Liver (tissue), 8 donors: ENCODE measurements at regions not wholly inside any gene's neighbourhood (a gene's known extent, or its start where the extent isn't known, plus 50 kb on each side); places are given as distances from the start of the nearest gene placed in this dataset.

Experiments used
- DNase-seq: peaks from one replicate; pipeline ENCODE4 v3.0.0-alpha.2; 2017; ENCODE audit warnings: low spot score
- H3K27ac ChIP-seq, 2 donors: one replicate each; pipeline ENCODE4 v1.7.0; 2013; ENCODE audit warnings: inconsistent platforms in 2 of 2, low read length in 2 of 2, control low read depth in 1 of 2, low read depth in 1 of 2, mild to moderate bottlenecking in 1 of 2
- H3K27me3 ChIP-seq, 4 donors: one replicate each; pipeline versions ENCODE4 v1.6.1 to v1.7.0; 2013; ENCODE audit warnings: low read length in 3 of 4, inconsistent platforms in 1 of 4, mild to moderate bottlenecking in 1 of 4, moderate library complexity in 1 of 4; ENCODE audit not compliant: control insufficient read depth in 4 of 4, insufficient read depth in 4 of 4
- H3K36me3 ChIP-seq, 4 donors: one replicate each; pipeline versions ENCODE4 v1.6.1 to v1.7.0; 2013; ENCODE audit warnings: low read length in 3 of 4, mild to moderate bottlenecking in 3 of 4, low read depth in 1 of 4, moderate library complexity in 1 of 4; ENCODE audit not compliant: control insufficient read depth in 4 of 4, insufficient read depth in 3 of 4
- H3K4me1 ChIP-seq, 4 donors: one replicate each; pipeline versions ENCODE4 v1.6.1 to v1.7.0; 2013; ENCODE audit warnings: low read length in 3 of 4, mild to moderate bottlenecking in 3 of 4, moderate library complexity in 1 of 4; ENCODE audit not compliant: control insufficient read depth in 4 of 4, insufficient read depth in 4 of 4
- H3K4me3 ChIP-seq, 3 donors: one replicate each; pipeline versions ENCODE4 v1.6.1 to v1.7.0; 2013; ENCODE audit warnings: low read length in 3 of 3, control low read depth in 1 of 3, low read depth in 1 of 3, mild to moderate bottlenecking in 1 of 3
- H3K9ac ChIP-seq, 2 donors: one replicate each; pipeline ENCODE4 v1.7.0; 2013; ENCODE audit warnings: low read length in 2 of 2, mild to moderate bottlenecking in 2 of 2, moderate library complexity in 2 of 2, control low read depth in 1 of 2, low read depth in 1 of 2
- H3K9me3 ChIP-seq, 4 donors: one replicate each; pipeline versions ENCODE4 v1.6.1 to v1.7.0; 2013; ENCODE audit warnings: low read length in 3 of 4; ENCODE audit not compliant: control insufficient read depth in 4 of 4
- ATF3 ChIP-seq: IDR thresholded peaks from 2 replicates; pipeline ENCODE4 v1.6.1; 2016; ENCODE audit warnings: antibody characterized with exemption
- CTCF ChIP-seq: fragments of 150-350 bp; IDR thresholded peaks from 2 replicates; pipeline ENCODE4 v1.5.1; 2017; ENCODE audit warnings: improper control_type of control experiment, low read depth, low read length; ENCODE audit not compliant: missing input control
- FOXA1 ChIP-seq: IDR thresholded peaks from 2 replicates; pipeline ENCODE4 v1.6.1; 2016; ENCODE audit warnings: antibody characterized with exemption
- FOXA2 ChIP-seq: IDR thresholded peaks from 2 replicates; pipeline ENCODE4 v1.6.1; 2016; ENCODE audit warnings: antibody characterized with exemption
- GABPA ChIP-seq, 2 donors: IDR thresholded peaks in 1 of 2; conservative IDR thresholded peaks in 1 of 2; 2 replicates each; pipeline ENCODE4 v1.6.1; 2016; ENCODE audit warnings: antibody characterized with exemption in 2 of 2, mild to moderate bottlenecking in 1 of 2, moderate library complexity in 1 of 2
- HNF4A ChIP-seq, 2 donors: conservative IDR thresholded peaks; 2 replicates each; pipeline ENCODE4 v1.6.1; 2016; ENCODE audit warnings: antibody characterized with exemption in 2 of 2, mild to moderate bottlenecking in 2 of 2
- HNF4G ChIP-seq: IDR thresholded peaks from 2 replicates; pipeline ENCODE4 v1.6.1; 2016; ENCODE audit warnings: antibody characterized with exemption
- JUND ChIP-seq, 2 donors: IDR thresholded peaks; 2 replicates each; pipeline ENCODE4 v1.6.1; 2016; ENCODE audit warnings: antibody characterized with exemption in 2 of 2
- MAX ChIP-seq: IDR thresholded peaks from 2 replicates; pipeline ENCODE4 v1.6.1; 2016; ENCODE audit warnings: antibody characterized with exemption
- NR2F2 ChIP-seq: IDR thresholded peaks from 2 replicates; pipeline ENCODE4 v1.6.1; 2016; ENCODE audit warnings: antibody characterized with exemption
- REST ChIP-seq: IDR thresholded peaks from 2 replicates; pipeline ENCODE4 v1.6.1; 2016; ENCODE audit warnings: antibody characterized with exemption, mild to moderate bottlenecking
- RXRA ChIP-seq, 2 donors: IDR thresholded peaks; 2 replicates each; pipeline ENCODE4 v1.6.1; 2017 to 2018; ENCODE audit warnings: antibody characterized with exemption in 2 of 2, mild to moderate bottlenecking in 1 of 2
- YY1 ChIP-seq: IDR thresholded peaks from 2 replicates; pipeline ENCODE4 v1.6.1; 2016; ENCODE audit warnings: antibody characterized with exemption, mild to moderate bottlenecking
- ZBTB33 ChIP-seq: IDR thresholded peaks from 2 replicates; pipeline ENCODE4 v1.6.1; 2016; ENCODE audit warnings: antibody characterized with exemption
- WGBS: extraction: QIAGEN DNeasy Blood & Tissue Kit; methylation state at CpG from one replicate; pipeline ENCODE4 v1.1.7; 2013; 5-methylcytosine and 5-hydroxymethylcytosine counted together
- donor health status: healthy.
- donor health status: healthy.
- donor health status: healthy.
- donor health status: healthy.
- donor health status: healthy.

GRCh38 chr2:136230464-136230863 is 112.5 kb upstream of the CXCR4 start:
- no peak overlapping the region for H3K9ac ChIP-seq
- no peak overlapping the region for H3K27ac ChIP-seq
- TF ChIP-seq MAX (no peak), REST (no peak), CTCF (no peak), GABPA (IDR thresholded peaks at IDR 0.05 in 1 of 2, conservative IDR thresholded peaks at IDR 0.05 in 1 of 2) (no peak), FOXA1 (no peak), RXRA (IDR thresholded peaks at IDR 0.05) (no peak), FOXA2 (no peak), ATF3 (no peak), NR2F2 (no peak), YY1 (no peak), JUND (IDR thresholded peaks at IDR 0.05) (no peak)
- H3K4me3 ChIP-seq: no peak overlapping the region
- H3K36me3 ChIP-seq: no peaks in the 10 kb centered on the region
- H3K4me1 ChIP-seq: no peaks in the 10 kb centered on the region
- H3K9me3 ChIP-seq: no peaks in the 10 kb centered on the region
- no peak for DNase-seq
- no peaks in the 10 kb centered on the region for H3K27me3 ChIP-seq
- WGBS: 76% methylated on average over 5 of the region's 5 CpGs

GRCh38 chr2:136226903-136227302 is 109.0 kb upstream of the CXCR4 start:
- H3K9me3 ChIP-seq: no peaks in the 10 kb centered on the region
- no peak overlapping the region for H3K27ac ChIP-seq
- H3K9ac ChIP-seq: no peak overlapping the region
- TF ChIP-seq NR2F2: no peak
- no peak for TF ChIP-seq HNF4A (conservative IDR thresholded peaks at IDR 0.05)
- no peak for TF ChIP-seq HNF4G
- TF ChIP-seq YY1: no peak
- no peak for TF ChIP-seq FOXA1
- TF ChIP-seq MAX: no peak
- no peak for TF ChIP-seq RXRA (IDR thresholded peaks at IDR 0.05)
- TF ChIP-seq ZBTB33: no peak
- no peaks in the 10 kb centered on the region for H3K4me1 ChIP-seq
- no peak for DNase-seq
- H3K4me3 ChIP-seq: no peak overlapping the region
- no peaks in the 10 kb centered on the region for H3K36me3 ChIP-seq
- 65% methylated on average over 4 of the region's 4 CpGs for WGBS
- no peaks in the 10 kb centered on the region for H3K27me3 ChIP-seq
